Suprapubic skin (tissue), 4 donors: ENCODE measurements at regions not wholly inside any gene's neighbourhood (a gene's known extent, or its start where the extent isn't known, plus 50 kb on each side); places are given as distances from the start of the nearest gene placed in this dataset.
A peak's percentile ranks its signal among the peaks of the same experiment; 100 is the strongest.

ENCODE experiments used
- DNase-seq, 2 donors: peaks; one replicate each; pipeline ENCODE4 v3.0.0-alpha.2; 2019; ENCODE audit warnings: low spot score in 2 of 2
- H3K27ac ChIP-seq: fragments of 200-600 bp; sonication (generic); one replicate; pipeline ENCODE4 v1.5.1; 2019
- H3K27me3 ChIP-seq: fragments of 200-600 bp; sonication (generic); one replicate; pipeline ENCODE4 v1.5.1; 2019
- H3K36me3 ChIP-seq: fragments of 200-600 bp; sonication (generic); one replicate; pipeline ENCODE4 v1.5.1; 2019
- H3K4me1 ChIP-seq: fragments of 200-600 bp; sonication (generic); one replicate; pipeline ENCODE4 v1.5.1; 2019
- H3K4me3 ChIP-seq: fragments of 200-600 bp; sonication (generic); one replicate; pipeline ENCODE4 v1.5.1; 2019; ENCODE audit warnings: mild to moderate bottlenecking
- H3K9me3 ChIP-seq: fragments of 200-600 bp; sonication (generic); one replicate; pipeline ENCODE4 v1.5.1; 2019
- EP300 ChIP-seq: sonication (generic); formaldehyde crosslinking; IDR thresholded peaks from one replicate; pipeline ENCODE4 v1.6.1; 2017; ENCODE audit warnings: antibody characterized with exemption
- POLR2A ChIP-seq, 2 donors: fragments of 450-650 bp; IDR thresholded peaks; one replicate each; pipeline ENCODE4 v1.6.1; 2017; ENCODE audit warnings: antibody characterized with exemption in 2 of 2, mild to moderate bottlenecking in 2 of 2, moderate library complexity in 2 of 2
- POLR2AphosphoS5 ChIP-seq, 3 donors: sonication (generic); formaldehyde crosslinking; IDR thresholded peaks; one replicate each; pipeline ENCODE4 v1.6.1; 2017; ENCODE audit warnings: antibody characterized with exemption in 3 of 3
- WGBS: methylation state at CpG from one replicate; pipeline ENCODE4 v1.1.5; 2018; 5-methylcytosine and 5-hydroxymethylcytosine counted together
- TF ChIP-seq, protein P1 (sequence below), 2 donors: fragments of 200-600 bp in 1 of 2; fragments of 450-650 bp in 1 of 2; sonication (generic) in 1 of 2; IDR thresholded peaks; one replicate each; pipeline ENCODE4 v1.5.1; 2016 to 2019; ENCODE audit warnings: antibody characterized with exemption in 2 of 2, mild to moderate bottlenecking in 1 of 2, moderate library complexity in 1 of 2

DNA sequence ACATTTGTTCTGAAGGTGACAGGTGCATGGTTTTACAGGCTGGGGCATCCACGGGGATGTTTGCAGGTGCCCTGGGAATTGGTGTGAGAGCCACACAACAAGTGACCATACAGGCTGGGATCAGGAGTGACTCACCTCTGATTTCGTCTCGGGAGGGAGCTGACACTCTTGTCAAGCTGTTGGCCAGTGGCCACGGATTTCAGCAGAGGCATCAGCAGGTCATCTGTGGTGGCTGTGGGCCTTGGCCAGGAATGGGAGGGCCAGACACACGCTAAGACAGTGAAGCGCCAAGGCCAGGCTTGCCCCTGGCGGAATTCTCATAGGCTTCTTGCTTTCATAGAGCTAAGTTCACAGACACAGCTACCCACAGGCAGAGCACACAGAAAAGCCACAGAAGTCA is 108.6 kb downstream of the HSPH1 start:
- WGBS, result 70% methylated on average over 3 of the region's 7 CpGs
- TF ChIP-seq, protein P1, sequence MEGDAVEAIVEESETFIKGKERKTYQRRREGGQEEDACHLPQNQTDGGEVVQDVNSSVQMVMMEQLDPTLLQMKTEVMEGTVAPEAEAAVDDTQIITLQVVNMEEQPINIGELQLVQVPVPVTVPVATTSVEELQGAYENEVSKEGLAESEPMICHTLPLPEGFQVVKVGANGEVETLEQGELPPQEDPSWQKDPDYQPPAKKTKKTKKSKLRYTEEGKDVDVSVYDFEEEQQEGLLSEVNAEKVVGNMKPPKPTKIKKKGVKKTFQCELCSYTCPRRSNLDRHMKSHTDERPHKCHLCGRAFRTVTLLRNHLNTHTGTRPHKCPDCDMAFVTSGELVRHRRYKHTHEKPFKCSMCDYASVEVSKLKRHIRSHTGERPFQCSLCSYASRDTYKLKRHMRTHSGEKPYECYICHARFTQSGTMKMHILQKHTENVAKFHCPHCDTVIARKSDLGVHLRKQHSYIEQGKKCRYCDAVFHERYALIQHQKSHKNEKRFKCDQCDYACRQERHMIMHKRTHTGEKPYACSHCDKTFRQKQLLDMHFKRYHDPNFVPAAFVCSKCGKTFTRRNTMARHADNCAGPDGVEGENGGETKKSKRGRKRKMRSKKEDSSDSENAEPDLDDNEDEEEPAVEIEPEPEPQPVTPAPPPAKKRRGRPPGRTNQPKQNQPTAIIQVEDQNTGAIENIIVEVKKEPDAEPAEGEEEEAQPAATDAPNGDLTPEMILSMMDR (IDR thresholded peaks at IDR 0.05), result no peak
- TF ChIP-seq POLR2A (IDR thresholded peaks at IDR 0.05) (no peak), EP300 (no peak)
- Histone ChIP-seq H3K36me3 (no peaks in the 10 kb centered on the region), H3K4me1 (no peaks in the 10 kb centered on the region), H3K9me3 (no peaks in the 10 kb centered on the region), H3K27me3 (no peaks in the 10 kb centered on the region), H3K27ac (no peak overlapping the region), H3K4me3 (no peak overlapping the region)
- peak; percentile 44 to 52 for DNase-seq

DNA sequence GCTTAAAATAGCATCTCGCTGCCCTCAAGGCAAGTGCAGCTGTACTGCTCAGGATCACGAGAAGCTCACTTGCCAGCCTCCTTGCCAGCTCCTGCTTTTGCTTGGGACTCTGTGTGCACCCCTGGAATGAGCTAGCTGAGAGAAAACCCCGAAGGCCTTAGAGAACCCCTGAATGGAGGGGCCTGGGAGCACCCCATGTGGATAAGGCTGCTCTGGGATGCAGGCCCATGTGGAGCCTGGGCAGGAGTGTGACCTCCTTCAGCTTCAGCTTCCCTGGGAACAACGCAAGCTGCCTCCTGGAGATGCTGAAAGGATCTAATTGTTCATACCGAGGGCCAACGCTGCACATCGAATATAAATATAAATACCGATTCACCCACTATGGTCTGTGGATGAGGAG is 109.2 kb downstream of the HSPH1 start:
- Histone ChIP-seq H3K36me3 (no peaks in the 10 kb centered on the region), H3K27ac (no peak overlapping the region), H3K4me1 (no peaks in the 10 kb centered on the region), H3K9me3 (no peaks in the 10 kb centered on the region), H3K27me3 (no peaks in the 10 kb centered on the region), H3K4me3 (no peak overlapping the region)
- TF ChIP-seq, protein P1 (IDR thresholded peaks at IDR 0.05), result no peak
- no peak for TF ChIP-seq POLR2AphosphoS5 (IDR thresholded peaks at IDR 0.05)
- no peak for TF ChIP-seq EP300
- no peak for TF ChIP-seq POLR2A (IDR thresholded peaks at IDR 0.05)
- 93% methylated on average over 8 of the region's 8 CpGs for whole genome bisulfite sequencing
- DNase-seq, result peak; percentile 28 to 52

DNA sequence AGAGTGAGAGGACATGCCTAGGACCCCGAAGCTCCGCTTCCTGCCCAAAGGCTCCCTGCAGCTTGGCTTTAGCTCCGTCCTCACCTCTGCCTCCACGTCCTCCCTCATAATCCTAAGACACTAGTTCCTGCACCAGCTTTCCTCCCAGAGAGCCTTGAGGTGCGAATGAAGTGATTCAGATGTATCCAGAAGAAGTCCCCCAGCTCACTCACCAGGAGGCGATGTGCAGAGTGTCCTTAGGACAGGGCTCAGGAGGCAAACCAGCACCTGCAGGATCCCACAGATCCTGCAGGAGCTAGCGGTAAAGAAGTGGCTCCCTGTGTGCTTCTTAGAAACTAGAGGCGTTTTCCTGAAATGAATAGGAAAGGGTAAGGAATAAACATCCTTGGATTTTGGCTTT is 109.7 kb downstream of the HSPH1 start:
- Histone ChIP-seq H3K36me3 (no peaks in the 10 kb centered on the region), H3K4me1 (peaks cover 3% of the 10 kb centered on the region), H3K9me3 (no peaks in the 10 kb centered on the region), H3K4me3 (no peak overlapping the region), H3K27ac (no peak overlapping the region), H3K27me3 (no peaks in the 10 kb centered on the region)
- peak; percentile 18 to 19 for DNase-seq
- 94% methylated on average over 8 of the region's 8 CpGs for WGBS
- TF ChIP-seq POLR2AphosphoS5 (IDR thresholded peaks at IDR 0.05), result no peak
- TF ChIP-seq EP300, result no peak
- no peak for TF ChIP-seq POLR2A (IDR thresholded peaks at IDR 0.05)
- TF ChIP-seq, protein P1 (IDR thresholded peaks at IDR 0.05), result no peak

DNA sequence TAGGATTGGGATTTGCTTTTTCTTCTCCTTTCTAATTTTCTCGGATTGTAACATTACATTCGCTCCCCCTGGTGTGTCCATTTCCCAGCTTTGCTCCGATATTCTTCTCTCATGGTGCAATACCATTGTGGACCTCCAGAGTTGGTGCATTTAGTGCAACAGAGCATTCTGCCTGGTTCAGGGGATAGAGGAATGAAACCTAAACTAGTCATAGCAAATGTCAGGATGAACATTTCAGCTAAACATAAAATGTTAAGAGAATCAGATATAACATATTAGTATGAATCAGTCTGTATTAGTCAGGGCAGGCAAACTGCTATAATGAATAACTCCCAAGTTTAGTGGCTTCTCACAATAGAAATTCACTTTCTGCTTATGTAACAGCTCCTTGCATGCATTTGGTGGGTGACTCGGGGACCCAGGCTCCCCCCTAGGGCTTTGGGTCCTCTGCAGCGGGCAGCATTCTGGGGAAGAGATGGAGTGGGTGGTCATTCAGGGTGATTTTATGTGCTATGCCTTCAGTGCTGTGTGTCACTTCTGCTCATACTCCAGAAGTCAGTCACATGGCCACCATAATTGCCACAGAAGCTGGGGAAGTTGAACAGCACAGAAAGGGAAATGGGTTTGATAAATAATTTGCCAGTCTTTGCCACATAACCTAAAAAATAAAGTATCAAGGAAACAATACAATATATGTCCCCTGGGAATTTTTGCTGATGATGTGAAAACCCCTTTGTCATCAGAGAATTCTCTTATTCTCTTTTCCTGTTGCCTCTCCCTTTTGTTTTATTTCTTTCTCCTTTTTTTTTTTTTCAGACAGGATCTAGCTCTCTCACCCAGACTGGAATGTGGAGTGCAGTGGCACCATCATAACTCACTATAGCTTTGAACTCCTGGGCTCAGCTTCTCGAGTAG is 111.0 kb downstream of the HSPH1 start:
- Histone ChIP-seq H3K36me3 (no peaks in the 10 kb centered on the region), H3K9me3 (no peaks in the 10 kb centered on the region), H3K4me1 (peaks cover 16% of the 10 kb centered on the region), H3K27ac (no peak overlapping the region), H3K27me3 (no peaks in the 10 kb centered on the region), H3K4me3 (no peak overlapping the region)
- WGBS, result 82% methylated on average over 6 of the region's 6 CpGs
- DNase-seq, result peak in 1 of 2 donors; percentile 50
- no peak for TF ChIP-seq EP300
- TF ChIP-seq, protein P1 (IDR thresholded peaks at IDR 0.05), result peak in 1 of 2 donors; percentile 13

DNA sequence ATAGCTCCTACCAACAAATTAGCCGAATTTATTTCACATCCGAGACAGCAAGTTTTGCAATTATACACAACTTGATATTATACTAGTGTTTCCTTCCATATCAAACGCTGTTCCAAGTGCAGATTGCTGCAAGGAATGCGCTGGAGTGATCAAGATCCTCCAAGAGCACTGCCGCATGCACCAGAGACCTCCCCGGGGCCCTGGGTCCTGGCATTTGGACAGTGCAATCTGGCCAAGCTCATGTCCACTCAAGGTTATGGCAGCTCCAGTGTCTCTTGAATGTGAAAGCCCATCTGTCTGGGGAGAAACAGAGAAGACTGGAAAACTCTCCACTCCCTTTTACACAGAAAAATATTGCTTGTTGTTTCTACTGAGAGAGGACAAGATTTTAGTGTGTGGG is 111.9 kb downstream of the HSPH1 start:
- Histone ChIP-seq H3K27me3 (no peaks in the 10 kb centered on the region), H3K9me3 (no peaks in the 10 kb centered on the region), H3K4me1 (peaks cover 25% of the 10 kb centered on the region), H3K27ac (no peak overlapping the region), H3K36me3 (no peaks in the 10 kb centered on the region), H3K4me3 (no peak overlapping the region)
- TF ChIP-seq POLR2AphosphoS5 (IDR thresholded peaks at IDR 0.05), result no peak
- TF ChIP-seq, protein P1 (IDR thresholded peaks at IDR 0.05), result no peak
- peak in 1 of 2 donors; percentile 41 for DNase-seq
- 75% methylated on average over 6 of the region's 6 CpGs for WGBS
